Prostate gland (tissue), 2 donors: ENCODE measurements at regions not wholly inside any gene's neighbourhood (a gene's known extent, or its start where the extent isn't known, plus 50 kb on each side); places are given as distances from the start of the nearest gene placed in this dataset.

Experiments
- CTCF ChIP-seq, 4 experiments: fragments of 200-600 bp in 2 of 4; fragments of 450-650 bp in 2 of 4; sonication (generic) in 2 of 4; IDR thresholded peaks; 1 replicate in 3 of 4; 2 replicates in 1 of 4; pipeline ENCODE4 v1.5.1; 2016 to 2019; ENCODE audit warnings: antibody characterized with exemption in 4 of 4, mild to moderate bottlenecking in 2 of 4, moderate library complexity in 2 of 4
- POLR2AphosphoS5 ChIP-seq: sonication (generic); formaldehyde crosslinking; IDR thresholded peaks from one replicate; pipeline ENCODE4 v1.6.1; 2017; ENCODE audit warnings: antibody characterized with exemption

DNA sequence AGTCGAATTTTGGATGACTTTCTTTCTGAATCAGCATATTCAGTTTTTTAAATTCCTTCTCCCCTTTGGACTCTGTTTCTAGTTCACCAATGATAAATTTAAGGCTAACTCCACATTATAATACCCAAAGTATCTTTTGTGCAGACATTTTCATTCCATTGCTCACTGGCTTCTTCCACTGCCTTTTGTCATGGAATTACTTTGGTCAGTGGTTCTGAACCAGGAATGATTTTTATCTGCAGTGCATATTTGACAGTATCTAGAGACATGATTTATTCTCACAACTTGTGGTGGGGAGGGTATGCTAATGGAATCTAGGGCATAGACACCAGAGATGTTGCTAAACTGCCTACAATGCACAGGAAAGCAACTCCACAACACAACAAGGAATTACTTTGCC lies 234.4 kb upstream of the PRKD1 start:
- no peak for TF ChIP-seq CTCF (IDR thresholded peaks at IDR 0.05)
- TF ChIP-seq POLR2AphosphoS5: no peak
